GM21717 (cell line): ENCODE measurements at regions not wholly inside any gene's neighbourhood (a gene's known extent, or its start where the extent isn't known, plus 50 kb on each side); places are given as distances from the start of the nearest gene placed in this dataset.
"Not testable (repeated sequence)": the region's sequence is repeated elsewhere in the genome, so short reads cannot be mapped to it uniquely, and the experiment has no call there.

Source experiments
- ATAC-seq: cut with Tn5 transposase; IDR thresholded peaks from one replicate; pipeline ENCODE4 v1.9.1; 2021; ENCODE audit warnings: mild to moderate bottlenecking, moderate library complexity; ENCODE audit not compliant: unreplicated experiment

- no peak for ATAC-seq
Measured at GRCh38 chr7:46945328-46945727, 636.6 kb downstream of the TNS3 start.

- ATAC-seq: no peak
Measured at GRCh38 chr7:46943996-46944395, 637.9 kb downstream of the TNS3 start.

- ATAC-seq: no peak
Measured at GRCh38 chr7:46942574-46942973, 639.3 kb downstream of the TNS3 start.

- ATAC-seq: no peak
Measured at GRCh38 chr7:46940178-46940577, 641.7 kb downstream of the TNS3 start.

- no peak for ATAC-seq
Measured at GRCh38 chr7:46939558-46939957, 642.4 kb downstream of the TNS3 start.

GRCh38 chr7:46939089-46939488, 642.8 kb downstream of the TNS3 start:
- ATAC-seq: no peak

- ATAC-seq: no peak
Measured at GRCh38 chr7:46937826-46938225, 644.1 kb downstream of the TNS3 start.

GRCh38 chr7:46934198-46934825, 647.6 kb downstream of the TNS3 start:
- no peak for ATAC-seq

- no peak for ATAC-seq
Measured at GRCh38 chr7:46933596-46933995, 648.3 kb downstream of the TNS3 start.

GRCh38 chr7:46932676-46933424, 649.1 kb downstream of the TNS3 start:
- no peak for ATAC-seq

GRCh38 chr7:46932306-46932675, 649.6 kb downstream of the TNS3 start:
- no peak for ATAC-seq

GRCh38 chr7:46930366-46930765, 651.5 kb downstream of the TNS3 start:
- no peak for ATAC-seq

GRCh38 chr7:46929359-46929758, 652.6 kb downstream of the TNS3 start:
- ATAC-seq: no peak

GRCh38 chr7:46928719-46929118, 653.2 kb downstream of the TNS3 start:
- no peak for ATAC-seq

GRCh38 chr7:46927131-46927810, 654.6 kb downstream of the TNS3 start:
- ATAC-seq: no peak

- no peak for ATAC-seq
Measured at GRCh38 chr7:46916581-46916980, 665.3 kb downstream of the TNS3 start.

GRCh38 chr7:46912692-46913091, 669.2 kb downstream of the TNS3 start:
- ATAC-seq: no peak

GRCh38 chr7:46909601-46910051, 672.3 kb downstream of the TNS3 start:
- ATAC-seq: no peak

- no peak for ATAC-seq
Measured at GRCh38 chr7:46908770-46909169, 673.1 kb downstream of the TNS3 start.

- ATAC-seq: not testable (repeated sequence)
Measured at GRCh38 chr7:46904523-46904922, 677.4 kb downstream of the TNS3 start.

GRCh38 chr7:46902463-46902862, 679.4 kb downstream of the TNS3 start:
- no peak for ATAC-seq
